Neural progenitor cell (in vitro differentiated cells): ENCODE measurements at regions not wholly inside any gene's neighbourhood (a gene's known extent, or its start where the extent isn't known, plus 50 kb on each side); places are given as distances from the start of the nearest gene placed in this dataset.

Source experiments
- EZH2phosphoT487 ChIP-seq: fragments of 200-600 bp; sonication (generic); IDR thresholded peaks from 2 replicates; pipeline ENCODE4 v1.6.1; 2017; ENCODE audit warnings: antibody characterized with exemption
- TF ChIP-seq, protein P1 (sequence below): fragments of 200-600 bp; sonication (generic); IDR thresholded peaks from 2 replicates; pipeline ENCODE4 v1.5.1; 2017; ENCODE audit warnings: antibody characterized with exemption, mild to moderate bottlenecking

DNA sequence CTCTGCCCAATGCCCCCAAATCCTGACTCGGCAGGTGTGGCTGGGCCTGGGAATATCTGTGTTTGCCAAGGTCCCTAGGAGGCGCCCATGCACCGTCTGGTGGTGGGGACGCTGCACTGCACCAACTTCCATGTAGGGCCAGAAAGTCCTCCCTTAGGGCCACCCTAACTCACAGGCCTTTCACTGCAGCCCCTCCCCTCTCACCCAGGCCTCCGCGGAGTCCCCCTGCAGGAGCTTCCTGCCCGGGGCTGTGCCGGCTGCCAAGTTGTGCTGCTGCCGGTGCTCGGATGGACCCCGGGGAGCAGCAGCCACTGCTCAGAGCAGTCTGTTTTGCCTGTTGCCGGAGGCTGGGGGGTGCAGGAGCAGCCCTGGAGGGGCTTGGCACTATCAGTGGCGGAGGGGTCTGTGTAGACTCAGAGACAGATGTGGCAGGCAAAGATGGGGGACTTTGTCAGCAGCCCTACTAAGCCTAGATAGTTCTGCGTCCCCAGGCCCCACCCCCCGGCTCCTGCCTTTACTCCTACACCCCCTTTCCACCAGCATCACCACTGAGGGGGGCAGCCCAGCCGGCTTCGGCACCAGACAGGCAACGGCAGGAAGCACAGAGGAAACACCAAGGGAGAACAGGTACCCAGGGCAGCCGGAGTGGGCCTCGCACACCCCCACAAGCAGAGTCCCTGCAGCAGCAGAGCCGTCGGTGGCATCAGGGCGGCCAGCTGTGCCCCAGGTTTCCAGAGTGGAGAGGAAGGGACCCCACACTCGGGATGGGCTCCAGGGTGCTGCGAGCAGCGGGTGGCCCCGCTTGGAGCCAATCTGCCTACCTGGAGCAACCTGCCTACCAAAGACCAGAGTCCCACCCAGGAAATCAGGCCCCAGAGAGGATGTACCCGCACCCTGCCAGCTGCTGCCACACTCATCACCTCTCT, 124.3 kb downstream of the TRIM29 start:
- no peak for TF ChIP-seq EZH2phosphoT487
- TF ChIP-seq, protein P1, sequence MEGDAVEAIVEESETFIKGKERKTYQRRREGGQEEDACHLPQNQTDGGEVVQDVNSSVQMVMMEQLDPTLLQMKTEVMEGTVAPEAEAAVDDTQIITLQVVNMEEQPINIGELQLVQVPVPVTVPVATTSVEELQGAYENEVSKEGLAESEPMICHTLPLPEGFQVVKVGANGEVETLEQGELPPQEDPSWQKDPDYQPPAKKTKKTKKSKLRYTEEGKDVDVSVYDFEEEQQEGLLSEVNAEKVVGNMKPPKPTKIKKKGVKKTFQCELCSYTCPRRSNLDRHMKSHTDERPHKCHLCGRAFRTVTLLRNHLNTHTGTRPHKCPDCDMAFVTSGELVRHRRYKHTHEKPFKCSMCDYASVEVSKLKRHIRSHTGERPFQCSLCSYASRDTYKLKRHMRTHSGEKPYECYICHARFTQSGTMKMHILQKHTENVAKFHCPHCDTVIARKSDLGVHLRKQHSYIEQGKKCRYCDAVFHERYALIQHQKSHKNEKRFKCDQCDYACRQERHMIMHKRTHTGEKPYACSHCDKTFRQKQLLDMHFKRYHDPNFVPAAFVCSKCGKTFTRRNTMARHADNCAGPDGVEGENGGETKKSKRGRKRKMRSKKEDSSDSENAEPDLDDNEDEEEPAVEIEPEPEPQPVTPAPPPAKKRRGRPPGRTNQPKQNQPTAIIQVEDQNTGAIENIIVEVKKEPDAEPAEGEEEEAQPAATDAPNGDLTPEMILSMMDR, result peak; percentile 83
